ENCODE measurements at regions not wholly inside any gene's neighbourhood (a gene's known extent, or its start where the extent isn't known, plus 50 kb on each side); places are given as distances from the start of the nearest gene placed in this dataset.

DNA sequence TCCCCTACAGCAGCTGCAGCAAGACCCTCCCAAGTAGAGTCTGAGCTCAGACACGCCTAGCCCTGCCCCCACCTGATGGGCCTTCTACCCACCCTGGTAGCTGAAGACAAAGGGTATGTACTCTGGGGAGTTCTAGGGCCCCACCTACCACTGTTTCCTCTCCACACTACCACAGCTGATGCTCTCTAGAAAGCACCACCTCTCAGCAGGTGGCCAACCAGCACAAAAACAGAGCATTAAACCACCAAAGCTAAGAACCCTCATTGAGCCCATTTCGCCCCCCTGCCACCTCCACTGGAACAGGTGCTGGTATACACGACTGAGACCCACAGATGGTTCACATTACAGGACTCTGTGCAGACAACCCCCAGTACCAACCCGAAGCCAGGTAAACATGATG lies 258.9 kb downstream of the SETD4 start:
- TF ChIP-seq CTCF (IDR thresholded peaks at IDR 0.05 in 4 of 5, conservative IDR thresholded peaks at IDR 0.05 in 1 of 5) (no peak), POLR2A (IDR thresholded peaks at IDR 0.05) (no peak)
